ENCODE measurements at regions not wholly inside any gene's neighbourhood (a gene's known extent, or its start where the extent isn't known, plus 50 kb on each side); places are given as distances from the start of the nearest gene placed in this dataset.
"Not testable (repeated sequence)": the region's sequence is repeated elsewhere in the genome, so short reads cannot be mapped to it uniquely, and the experiment has no call there.

DNA sequence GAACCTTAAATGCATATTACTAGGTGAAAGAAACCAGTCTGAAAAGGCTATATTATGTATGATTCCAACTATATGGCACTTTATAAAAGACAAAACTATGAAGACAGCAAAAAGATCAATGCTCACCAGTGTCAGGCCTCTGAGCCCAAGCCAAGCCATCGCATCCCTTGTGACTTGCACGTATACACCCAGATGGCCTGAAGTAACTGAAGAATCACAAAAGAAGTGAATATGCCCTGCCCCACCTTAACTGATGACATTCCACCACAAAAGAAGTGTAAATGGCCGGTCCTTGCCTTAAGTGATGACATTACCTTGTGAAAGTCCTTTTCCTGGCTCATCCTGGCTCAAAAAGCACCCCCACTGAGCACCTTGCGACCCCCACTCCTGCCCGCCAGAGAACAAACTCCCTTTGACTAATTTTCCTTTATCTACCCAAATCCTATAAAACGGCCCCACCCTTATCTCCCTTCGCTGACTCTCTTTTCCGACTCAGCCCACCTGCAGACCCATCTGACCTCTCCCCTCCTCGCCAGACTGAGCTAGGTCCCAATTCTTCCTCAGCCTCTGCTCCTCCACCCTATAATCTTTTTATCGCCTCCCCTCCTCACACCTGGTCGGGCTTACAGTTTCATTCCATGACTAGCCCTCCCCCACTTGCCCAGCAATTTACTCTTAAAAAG is 1239.5 kb downstream of the OLFM4 start:
- DNase-seq, result not testable (repeated sequence)

DNA sequence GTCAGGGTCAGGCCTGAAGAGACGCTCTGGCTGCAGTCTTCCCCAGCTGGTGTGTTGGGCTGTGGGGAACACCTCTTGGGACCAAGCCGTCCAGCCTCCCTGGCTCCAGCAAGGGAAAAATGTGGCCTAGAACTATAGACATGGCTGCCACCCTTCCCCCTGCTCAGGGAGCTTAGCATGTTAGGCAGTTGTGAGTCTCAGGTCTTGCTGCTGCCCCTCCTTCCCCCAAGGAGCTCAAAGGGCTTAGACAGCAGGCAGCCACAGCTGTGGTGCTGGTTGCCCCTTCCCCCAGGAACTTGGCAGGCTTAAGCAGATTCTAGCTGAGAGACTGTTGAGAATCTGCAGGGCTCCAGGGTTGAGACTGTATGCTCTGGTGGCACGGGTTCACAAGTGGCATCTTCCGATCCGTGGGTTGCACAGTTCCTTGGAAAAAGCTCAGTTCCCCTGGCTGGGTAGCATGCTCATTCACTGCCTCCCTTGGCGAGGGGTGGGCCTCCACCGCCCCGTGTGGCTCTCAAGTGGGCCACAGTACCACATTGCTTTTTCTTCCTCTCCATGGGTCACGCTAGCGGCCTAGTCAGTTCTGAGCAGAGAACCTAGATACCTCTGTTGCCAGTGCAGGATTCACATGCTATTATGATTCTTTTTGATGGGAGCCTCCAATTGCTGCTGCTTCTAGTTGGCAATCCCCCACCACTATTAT is 1258.6 kb downstream of the OLFM4 start:
- DNase-seq, result no peak

DNA sequence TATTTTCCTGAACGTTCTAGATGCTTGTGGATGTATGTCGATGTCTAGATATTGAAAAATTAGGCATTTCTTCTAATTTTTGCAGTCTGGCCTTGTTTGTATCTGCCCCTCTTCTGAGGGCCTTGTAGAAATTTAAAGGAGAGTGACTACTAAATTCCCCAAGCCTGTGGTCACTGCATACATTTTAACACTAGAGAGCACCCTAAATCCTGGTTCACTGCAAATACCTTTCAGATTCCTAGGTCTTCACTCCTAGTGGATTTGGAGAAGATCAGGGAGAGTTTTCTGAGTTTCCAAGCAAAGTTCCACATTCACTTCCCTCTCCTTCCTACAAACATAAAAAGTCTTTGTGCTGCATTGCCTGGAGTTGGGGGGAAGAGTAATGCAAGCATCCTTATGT is 1272.5 kb downstream of the OLFM4 start:
- no peak for DNase-seq

DNA sequence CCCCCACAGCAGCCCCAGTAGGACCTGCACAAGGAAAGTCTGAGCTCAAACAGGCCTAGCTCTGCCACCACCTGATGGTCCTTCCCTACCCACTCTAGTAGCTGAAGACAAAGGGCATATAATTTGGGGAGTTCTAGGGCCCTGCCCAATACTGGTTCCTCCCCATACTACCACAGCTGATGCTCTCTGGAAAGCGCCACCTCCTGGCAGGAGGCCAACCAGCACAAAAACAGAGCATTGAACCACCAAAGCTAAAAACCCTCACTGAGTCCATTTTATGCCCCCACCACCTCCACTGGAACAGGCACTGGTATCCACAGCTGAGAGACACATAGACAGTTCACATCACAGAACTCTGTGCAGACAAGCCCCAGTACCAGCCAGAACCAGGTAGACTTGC is 1276.8 kb downstream of the OLFM4 start:
- DNase-seq, result no peak

DNA sequence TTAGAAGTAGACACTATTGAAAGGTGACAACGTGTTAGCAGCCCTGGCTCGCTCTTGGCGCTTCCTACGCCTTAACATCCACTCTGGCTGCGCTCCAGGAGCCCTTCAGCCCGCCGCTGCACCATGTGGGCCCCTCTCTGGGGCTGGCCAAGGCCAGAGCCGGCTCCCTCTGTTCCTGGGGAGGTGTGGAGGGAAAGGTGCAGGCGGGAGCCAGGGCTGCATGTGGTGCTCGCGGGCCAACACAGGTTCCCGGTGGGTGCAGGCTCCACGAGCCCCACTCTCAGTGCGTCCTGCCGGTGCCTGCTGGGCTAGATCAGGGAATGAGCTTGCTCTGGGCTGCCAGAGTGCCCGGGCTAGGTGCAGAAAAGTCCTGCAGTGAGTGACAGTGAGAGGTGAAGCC is 1284.3 kb downstream of the OLFM4 start:
- no peak for DNase-seq

DNA sequence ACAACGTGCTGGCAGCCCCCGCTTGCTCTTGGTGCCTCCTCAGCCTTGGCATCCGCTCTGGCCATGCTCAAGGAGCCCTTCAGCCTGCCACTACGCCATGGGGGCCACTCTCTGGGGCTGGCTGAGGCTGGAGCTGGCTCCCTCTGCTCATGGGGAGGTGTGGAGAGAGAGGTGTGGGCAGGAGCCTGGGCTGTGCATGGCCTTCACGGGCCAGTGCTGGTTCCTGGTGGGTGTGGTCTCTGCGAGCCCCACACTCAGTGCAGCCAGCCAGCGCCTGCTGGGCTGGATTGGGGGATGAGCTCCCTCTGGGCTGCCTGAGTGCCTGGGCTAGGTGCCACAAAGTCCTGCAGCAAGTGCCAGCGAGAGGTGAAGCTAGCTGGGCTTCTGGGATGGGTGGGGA is 1289.1 kb downstream of the OLFM4 start:
- DNase-seq, result no peak

DNA sequence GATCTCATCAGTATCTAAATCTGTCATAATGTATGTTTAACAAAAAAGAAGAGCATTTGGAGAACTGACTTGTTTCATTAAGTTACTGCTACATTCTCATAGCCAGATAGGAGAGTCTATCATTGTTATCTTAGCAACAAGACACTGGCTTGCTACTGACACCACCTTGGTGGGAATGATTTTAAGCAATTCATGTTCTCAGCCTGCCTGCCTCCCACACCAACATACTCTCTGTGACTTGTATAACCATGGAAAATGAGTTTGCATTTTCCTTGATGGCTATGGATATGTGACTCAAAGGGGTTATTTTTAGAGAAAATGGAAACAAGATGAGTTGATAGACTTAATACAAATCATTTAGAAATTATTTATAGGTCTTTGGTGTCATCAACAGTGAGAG is 1308.9 kb downstream of the OLFM4 start:
- DNase-seq, result no peak

DNA sequence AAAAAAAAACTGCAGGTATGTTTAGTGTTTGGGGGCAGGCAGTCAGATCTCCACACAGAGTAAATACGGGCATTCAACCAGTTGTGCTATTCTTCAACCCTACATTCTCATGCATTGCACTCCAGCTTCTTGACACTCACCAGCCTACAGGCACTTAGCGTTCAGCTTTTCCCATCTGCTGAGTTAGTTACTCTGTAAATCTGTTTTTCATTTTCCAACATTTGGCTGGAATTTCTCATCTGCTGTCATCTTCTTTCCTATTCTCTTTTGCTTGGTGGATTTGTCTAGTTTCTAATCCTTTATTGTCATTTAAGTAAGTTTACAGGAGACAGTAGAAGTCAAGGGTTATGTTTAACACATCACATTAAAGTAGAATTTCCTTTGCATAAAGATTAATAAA is 1318.9 kb downstream of the OLFM4 start:
- DNase-seq, result no peak

DNA sequence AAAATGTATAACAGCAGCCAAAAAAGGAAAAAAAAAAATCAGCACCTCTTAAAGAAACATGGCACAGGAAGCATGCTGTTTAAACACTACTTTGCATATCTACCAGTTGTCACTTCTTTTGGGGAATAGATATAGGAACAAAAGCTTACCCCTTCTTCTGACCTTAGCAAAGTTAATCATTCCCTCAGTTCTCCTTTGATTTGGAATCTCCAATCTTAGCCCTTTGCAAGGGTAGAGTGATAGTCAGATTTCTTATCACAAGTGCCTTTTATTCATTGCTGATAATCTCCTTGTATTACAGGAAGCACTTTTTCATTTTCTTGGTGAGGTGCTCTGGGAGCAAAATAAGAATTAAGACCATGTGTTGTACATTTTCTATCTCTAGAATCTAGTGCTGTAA is 1327.6 kb downstream of the OLFM4 start:
- no peak for DNase-seq

DNA sequence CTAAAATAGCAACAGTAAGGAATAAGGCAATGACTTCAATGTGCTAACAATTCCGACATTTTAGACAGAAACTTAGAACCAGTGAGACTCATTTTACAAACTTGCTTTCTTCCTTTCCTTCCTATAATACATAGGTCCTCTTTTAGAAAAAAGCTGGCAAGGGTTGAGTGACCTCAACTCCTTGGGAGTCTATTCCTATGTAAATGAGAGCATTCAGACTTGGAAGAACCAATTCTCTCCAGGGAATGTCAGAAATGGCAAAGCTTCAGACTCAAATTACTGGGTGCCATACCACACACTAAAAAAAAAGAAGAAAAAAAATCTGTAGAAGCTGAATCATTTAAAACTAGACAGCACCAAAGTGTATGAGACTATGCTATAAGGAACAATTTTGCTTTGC is 1328.2 kb downstream of the OLFM4 start:
- DNase-seq, result no peak

DNA sequence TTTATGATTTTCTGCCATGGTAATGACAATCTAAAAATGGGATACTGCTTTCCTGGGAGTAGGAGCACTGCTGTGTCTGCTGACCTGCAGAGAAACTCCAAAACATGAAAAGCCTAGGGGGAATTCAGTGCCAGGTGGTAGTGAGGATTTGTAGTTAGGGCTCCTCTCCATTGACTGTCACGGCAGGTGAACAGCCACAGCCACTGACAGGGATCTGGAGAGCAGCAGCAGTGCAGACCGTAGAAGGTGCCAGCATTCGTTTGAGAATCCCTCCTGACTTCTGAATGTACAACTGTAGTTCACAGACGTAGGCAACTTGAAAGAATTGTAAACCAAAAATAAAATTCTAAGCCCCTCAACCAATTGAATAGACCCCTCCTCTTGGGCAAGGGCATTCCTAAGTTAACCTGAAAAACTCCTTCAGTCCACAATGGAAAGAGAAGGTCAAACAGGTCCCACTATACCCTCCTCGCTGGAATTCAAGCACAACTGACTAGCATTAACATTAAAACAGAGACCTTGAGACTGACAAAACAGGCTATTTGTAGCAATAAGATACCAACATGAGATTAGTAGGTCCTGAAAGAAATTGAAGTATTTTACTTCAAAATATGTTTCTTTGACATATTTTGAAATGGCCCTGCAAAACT is 1328.8 kb downstream of the OLFM4 start:
- no peak for DNase-seq

DNA sequence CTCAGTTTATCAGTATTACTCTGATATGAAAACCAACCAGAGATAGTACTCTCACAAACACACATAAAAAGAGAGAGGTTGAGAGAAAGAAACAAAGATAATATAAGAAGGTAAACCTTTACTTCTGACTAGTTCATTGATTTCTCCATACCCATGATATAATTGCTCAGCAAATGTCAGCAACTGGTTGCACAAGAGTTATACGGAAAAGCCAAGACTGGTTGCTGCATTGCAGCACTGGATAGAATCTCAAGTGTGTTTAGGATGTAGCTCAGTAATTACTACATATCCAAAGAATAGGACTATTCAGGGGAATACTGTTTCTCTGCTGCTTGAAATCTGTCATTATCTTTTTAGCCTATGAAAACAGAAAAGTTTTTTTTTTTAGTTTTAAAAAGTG is 1332.8 kb downstream of the OLFM4 start:
- DNase-seq, result no peak

DNA sequence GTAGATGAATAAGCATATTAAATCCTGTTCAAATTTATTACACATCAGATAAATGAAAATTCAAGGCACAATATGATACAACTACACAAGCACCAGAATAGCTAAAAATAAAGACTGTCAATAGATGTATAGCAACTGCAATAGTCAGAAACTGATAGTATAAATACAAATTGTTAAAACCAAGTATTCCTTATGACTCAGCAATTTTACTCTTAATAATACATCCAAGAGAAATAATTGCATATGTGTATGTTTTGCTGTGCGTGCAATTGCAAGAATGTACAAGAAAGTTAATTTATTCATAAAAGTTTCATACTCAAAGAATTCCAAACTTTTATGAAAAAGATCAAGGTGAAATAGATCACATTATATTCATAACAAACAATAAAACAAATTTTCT is 1338.1 kb downstream of the OLFM4 start:
- no peak for DNase-seq

DNA sequence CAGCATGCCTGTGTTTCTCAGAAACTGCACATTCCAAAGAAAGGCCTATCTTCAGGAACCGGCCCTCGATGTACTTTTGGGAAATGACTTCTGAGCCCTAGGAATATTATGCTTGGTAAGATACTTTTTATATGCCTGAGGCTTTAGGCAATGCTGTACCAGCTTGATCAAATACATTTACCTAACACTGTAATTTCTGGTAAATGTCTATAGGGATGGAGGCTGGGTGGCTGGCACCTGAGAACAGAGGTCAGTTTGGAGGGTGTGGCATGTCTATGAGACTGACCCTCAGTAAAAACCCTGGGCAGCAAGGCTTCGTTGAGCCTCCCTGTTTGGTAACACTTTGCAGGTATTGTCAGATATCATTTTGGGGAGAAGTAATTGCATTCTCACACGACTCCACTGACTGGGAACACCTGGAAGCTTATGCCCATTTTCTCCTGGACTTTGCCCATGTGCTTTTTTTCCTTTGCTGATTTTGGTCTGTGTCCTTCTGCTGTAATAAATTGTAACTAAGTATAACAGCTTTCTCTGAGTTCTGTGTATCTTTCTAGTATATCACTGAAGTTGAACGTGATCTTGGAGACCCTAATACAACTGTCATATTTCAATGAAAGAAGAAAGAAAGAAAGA is 1339.1 kb downstream of the OLFM4 start:
- DNase-seq, result no peak

DNA sequence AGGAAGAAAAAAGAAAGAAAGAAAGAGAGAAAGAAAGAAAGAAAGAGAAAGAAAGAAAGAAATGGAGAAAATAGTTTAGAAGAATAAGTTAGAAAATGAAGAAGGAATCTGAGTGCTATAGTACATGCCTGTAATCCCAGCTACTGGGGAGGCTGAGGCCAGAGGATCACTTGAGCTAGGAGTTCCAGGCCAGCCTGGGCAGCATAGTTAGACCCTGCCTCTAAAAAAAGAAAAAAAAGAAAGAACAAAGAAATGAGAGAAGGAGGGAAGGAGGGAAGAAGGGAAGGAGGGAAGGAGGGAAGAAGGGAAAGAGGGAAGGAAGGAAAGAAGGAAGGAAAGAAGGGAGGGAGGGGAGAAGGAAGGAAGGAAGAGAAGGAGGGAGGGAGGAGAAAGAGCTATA is 1339.8 kb downstream of the OLFM4 start:
- no peak for DNase-seq

DNA sequence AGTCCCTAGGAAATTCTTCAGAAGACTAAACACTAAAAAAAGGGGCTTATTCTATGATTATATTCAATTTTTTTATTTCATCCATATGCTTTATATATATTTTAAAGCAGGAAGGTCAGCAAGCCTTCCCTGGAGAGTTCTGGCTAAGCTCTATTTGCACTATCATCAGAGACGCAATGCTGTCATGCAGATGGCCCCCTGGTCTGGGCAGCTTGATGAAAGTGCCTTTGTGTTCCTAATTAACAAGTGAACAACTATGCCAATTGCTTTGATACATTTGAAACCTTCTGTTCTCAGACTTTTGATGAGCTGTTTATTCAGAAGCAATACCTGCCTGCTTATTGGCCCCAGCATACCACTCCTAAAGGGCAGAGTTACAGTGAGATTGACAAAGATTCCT is 1344.6 kb downstream of the OLFM4 start:
- no peak for DNase-seq

DNA sequence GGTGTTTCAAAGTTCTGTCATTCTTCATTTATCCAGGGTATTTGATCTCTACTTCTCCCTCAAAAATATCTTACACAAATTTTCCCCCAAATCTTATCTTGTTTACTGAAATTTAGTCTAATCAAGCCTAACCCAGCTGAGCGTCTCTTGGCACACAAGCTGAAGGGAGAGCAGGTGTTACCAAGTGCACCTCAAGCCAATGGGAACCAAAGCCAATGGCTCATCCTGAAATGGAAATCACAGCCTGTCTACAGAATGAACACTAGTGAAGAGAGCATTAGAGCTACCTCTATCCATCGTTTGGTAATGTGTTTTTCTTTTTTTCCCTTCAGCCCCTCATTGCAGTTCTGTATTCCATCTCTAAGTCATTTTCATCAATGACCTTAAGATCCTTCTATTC is 1350.8 kb downstream of the OLFM4 start:
- no peak for DNase-seq

DNA sequence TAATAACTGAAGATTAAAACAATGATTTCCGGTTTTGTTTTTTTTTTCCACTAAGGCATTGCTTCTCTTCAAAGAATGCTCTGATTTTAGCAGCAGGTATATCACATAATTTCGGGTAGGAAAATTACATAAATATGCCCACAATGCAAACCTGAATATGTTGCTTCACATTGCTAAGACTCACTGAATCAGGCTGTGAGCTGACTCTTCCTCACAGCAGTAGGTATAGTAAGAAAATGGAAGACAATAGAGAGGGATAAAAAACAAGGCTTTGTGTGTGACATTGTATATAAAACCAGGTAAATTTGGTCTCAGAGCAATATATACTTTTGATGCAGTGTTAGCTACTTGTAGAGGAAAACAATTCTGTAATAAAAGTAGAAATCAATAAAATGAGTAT is 1355.0 kb downstream of the OLFM4 start:
- no peak for DNase-seq

DNA sequence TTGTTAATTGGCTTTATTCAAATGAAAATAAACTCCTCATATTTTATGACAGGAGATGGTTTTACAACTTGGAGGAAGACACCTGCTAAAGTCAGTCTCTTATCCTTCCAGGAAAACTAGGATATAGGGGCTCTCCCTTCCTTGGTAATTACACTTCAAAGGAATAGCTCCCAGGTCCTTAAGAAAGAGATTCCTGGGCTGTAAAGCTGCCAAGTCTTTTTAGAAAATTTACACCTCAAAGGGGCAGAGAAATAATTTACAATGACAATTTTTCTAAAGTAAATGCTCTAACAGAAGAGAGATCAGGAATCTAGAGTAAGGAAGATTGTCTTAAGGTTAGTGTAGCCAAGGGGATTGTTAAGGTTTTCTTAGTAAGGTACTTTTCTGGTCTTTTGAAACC is 1359.0 kb downstream of the OLFM4 start:
- DNase-seq, result no peak

DNA sequence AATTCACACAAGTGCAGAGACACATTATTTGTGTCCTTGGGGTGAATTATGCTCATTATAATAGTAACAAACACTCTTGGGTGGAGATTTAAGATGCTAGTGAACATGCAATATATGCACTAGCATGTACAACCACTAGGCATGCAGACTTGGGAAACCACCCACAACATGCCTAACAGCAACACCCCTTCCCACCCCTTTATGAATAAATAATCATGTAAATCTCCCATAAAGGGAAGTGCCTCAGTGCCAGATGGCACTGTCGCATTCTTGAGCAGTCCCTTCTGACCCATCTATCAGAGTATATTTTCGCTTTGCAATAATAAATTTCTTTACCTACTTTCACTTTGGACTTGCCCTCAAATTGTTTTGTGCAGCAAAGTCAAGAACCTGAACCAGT is 1362.2 kb downstream of the OLFM4 start:
- no peak for DNase-seq

DNA sequence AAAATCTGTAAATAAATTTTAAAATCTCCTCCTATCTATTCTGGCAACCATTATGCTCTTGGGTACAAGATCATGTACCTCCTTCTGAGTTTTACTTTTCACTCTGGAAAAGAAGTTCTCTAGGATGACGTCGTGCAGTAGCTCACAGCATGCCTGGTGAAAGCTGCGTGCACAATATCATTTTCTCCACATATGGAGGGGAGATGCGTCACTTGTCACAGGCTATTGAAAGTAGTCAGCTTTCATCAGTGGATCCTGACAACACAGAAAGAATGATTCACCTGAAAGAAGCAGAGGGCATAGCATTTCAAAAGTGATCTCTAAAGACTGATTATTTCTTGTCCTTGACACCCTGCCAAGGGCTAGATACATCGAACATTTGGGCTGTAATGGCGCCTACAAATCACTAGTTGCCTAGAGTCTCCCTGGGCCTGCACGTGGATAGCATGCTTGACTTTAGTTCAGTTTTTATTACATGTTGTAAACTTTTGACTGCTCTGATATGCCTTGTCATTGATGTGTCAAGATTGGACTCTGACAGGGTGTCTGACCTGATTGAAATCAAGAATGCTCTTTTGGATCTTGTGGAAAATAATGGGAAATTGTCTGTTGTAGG is 1365.6 kb downstream of the OLFM4 start:
- DNase-seq, result no peak

DNA sequence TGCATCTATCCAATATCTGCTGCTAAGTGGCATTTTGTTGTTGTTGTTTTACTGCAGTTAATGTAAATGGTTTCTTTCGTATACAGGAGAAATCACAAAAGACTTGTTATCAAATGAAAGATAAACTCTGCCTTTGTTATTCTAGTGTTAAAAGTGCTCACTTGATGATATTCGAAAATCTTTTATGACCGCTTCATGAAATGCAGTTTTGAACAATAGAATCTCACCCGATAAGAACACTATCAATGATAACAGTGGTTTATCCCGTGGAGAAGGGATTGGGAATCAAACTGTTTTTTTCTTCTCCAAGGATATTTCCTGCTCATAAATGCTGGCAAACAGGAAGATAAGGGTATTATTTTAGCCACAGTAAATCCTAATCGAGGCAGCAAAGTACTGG is 1366.3 kb downstream of the OLFM4 start:
- DNase-seq, result no peak

DNA sequence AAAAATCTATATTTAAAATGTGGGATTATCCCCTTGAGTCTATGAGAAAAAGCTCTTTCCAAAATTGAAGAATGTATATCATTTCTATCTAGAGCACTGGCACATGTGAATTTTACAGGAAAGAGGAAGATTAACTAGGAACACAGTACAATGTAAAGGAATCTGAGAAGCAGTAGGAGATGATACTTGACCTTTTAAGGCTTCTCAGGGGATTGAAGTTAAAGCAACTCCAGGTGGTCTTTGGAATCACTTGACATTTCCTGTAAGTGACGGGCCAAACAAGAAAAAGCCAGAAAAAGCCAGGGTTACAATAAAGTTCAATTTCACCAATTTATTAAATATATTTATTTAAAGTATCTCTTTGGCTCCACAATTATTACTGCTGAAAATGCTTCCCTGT is 1373.9 kb downstream of the OLFM4 start:
- no peak for DNase-seq
